AML-193 (cell line): ENCODE measurements at regions not wholly inside any gene's neighbourhood (a gene's known extent, or its start where the extent isn't known, plus 50 kb on each side); places are given as distances from the start of the nearest gene placed in this dataset.

Source experiments
- DNase-seq, 2 experiments: peaks; one replicate each; lab custom pipeline; 2025; lab: John Stamatoyannopoulos, UW

DNA sequence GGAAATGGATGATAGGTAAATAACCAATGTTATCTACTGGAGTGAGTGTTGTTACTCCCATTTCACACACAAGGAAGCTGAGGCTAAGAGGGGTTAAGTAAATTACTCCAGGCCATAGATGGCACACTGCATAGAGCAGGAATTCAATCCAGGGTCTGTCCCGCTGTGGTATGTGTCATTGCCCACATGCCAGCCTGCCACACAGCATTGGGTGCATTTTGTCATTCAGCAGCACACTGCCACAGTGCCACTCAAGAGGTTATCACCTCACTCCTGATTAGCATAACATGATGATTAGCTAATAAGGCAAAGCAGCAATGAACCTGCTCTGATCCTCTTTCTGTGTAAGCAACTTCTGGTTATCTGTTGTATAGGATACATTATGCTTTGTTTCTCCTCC lies 157.4 kb upstream of the CTNNB1 start:
- DNase-seq, result no peak

DNA sequence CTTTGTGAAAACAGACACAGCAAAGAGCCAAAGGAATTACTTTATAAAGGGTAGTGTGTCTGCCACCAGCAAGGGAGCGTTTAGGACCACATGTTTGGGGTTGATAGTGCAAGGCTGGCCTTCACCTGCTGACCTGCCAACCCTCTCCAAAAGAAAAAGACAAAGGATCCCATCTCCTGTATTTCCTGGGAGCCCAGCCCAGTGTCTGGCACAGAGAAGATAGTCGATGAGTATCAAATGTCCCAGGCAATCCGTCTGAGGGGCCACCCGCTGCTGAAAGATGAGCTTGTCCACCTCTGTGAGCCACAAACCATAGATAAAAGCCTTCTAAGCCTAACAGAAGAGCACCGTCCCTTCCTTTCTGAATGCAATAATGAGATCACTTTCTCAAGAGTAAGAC lies 154.8 kb upstream of the CTNNB1 start:
- no peak for DNase-seq

DNA sequence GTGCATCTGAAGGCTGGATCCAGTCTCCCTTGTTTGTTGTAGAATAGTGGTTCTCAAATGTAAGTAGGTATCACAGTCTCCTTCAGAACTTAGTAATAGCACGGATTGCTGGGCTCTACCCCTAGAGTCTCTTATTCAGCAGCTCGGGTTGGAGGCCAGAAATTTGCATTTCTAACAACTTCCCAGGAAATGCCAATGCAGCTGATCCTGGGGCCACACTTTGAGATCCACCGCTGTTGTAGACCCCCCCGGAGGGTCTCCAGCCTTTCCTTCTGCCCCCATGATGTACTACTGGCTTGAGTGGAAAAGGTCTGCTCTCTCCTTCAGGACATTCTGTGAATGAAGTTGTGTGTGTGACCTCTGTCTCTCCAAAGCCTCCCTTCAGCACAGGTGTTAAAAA lies 153.8 kb upstream of the CTNNB1 start:
- no peak for DNase-seq

DNA sequence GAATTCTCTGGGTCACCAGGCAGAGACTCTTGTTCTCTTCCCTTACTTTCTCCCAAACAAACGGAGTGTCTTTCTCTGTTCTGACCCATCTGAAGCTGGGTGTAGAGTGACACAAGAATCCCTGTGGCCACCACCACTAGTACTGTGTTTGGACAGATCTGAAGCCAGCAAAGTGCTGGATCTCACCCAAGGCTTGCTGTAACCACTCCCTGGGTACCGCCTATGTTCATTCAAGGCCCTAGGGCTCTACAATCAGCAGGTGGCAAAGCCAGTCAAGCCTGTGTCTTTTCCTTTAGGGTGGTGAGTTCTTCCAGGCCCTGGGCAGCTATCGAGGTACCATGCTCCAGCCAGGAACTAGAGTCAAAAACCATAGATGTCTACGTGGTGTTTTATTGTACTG lies 149.2 kb upstream of the CTNNB1 start:
- no peak for DNase-seq

DNA sequence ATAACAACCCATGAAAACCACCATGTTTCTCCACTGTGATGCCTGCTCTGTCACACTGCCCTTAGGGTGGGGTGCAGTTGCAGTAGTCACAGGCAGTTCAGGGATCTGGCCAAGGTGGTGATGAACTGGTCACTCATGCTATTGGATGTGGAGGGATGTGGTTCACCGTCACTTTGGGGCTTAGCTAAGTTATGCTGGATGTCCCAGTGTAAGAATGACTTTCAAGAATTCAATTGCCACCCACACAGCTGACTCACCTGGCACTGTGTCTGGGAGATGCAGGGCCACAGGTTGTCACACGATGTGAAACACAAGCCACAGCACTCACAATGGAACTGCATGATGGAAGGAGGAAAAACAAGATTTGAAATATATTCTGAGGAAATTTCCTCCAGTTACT lies 146.1 kb upstream of the CTNNB1 start:
- DNase-seq, result no peak

DNA sequence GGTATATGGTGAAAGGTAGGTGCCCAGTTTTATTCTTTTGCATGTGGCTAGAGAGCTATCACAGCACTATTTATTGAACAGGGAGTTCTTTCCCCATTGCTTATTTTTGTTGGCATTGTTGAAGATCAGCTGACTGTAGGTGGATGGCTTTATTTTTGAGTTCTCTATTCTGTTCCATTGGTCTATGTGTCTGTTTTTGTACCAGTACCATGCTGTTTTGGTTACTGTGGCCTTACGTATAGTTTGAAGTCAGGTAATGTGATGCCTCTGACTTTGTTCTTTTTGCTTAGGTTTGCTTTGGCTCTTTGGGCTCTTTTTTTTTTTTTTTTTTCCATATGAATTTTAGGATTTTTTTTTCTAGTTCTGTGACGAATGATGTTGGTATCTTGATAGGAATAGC lies 139.2 kb upstream of the CTNNB1 start:
- no peak for DNase-seq

DNA sequence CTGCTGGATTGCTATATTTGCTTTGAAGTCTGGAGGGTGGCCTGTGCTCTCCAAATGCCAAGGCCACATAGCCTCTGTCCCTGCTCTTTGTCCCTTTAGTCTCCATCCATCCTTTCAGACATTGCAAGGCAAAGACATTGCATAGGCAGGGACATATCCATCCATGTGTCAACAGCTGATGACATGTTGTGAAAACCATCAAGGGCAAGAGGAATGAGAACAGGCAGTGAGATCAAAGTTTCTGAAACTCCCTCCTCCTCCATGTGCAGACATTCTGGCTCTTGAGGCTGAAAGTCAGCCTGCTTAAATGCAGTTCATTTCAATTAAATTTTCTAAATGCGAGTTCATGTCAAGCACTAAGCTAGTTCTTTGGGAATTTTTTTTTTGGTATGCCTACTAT lies 135.2 kb upstream of the CTNNB1 start:
- DNase-seq, result no peak

DNA sequence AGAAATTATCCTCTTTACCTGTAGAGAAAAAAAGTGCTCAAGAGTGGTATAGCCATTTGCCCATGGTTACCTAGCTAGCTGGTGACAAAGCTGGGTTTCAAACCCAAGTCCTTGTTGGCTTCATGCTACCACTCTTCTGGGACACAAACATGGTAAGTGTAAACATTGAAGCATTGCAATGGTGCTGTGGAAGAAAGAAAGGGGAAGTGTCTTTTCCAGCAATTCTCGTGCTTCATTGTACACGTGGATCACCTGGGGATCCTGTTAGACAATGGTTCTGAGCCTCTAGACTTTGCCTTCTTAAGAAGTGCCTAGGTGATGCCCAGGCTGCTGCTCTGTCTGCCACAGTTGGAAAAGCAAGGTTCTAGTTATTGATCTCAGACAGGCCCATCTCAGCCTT lies 134.8 kb upstream of the CTNNB1 start:
- no peak for DNase-seq

DNA sequence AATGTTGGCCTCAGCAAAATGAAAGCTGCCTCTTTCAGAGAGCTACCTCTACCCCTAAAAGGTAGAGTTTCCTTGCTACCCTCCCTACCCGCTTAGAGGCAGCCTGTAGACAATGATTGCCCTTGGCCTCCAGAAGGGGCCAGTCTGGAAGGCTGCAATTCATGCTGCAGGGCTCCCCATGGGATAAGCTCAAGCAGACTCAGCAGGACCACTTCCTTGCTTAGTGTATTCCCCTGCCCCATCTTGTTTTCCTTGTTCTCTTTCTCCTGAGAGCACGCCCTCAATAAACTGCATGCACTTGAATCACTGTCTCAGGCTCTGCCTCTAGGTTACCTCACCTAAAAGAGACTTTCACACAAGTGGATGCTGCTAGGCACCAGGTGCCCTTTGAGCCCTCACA lies 134.0 kb upstream of the CTNNB1 start:
- DNase-seq, result no peak

DNA sequence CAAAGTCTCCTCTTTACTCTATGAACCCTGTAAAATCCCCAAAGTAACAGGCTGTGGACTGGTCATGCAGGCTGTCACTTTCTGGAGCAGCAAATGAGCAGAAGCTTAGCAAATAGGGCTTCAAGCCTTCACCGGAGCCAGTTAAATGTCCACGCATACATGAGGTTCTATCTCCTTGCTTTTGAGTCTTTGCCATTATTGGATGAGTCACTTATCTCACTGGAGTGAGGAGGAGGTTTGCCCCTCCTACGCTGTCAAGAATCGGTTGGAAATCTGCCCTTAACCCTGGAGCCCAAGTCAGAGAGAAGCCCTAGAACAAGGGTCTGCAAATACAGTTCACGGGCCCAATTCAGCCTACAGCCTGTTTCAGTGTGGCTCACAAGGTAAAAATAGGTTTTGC lies 126.1 kb upstream of the CTNNB1 start:
- no peak for DNase-seq

DNA sequence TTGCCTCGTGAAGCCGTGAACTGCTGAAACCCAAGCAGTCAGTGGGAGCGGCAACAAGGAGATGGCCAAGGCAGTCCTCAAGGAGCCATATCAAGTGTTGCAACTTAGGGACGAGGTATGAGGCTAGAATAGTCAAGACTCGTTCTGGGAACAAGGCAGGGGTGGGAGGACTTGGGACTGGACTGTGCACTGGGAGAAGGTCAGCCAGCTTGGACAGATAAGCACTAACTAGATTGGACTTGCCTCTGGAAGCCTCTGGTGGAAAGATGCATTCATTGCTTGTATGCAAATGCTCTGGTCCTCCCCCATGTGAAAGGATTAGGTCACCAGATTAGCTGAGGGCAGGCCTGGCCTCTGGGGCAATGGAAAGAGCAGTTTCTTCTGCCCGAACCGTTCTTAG lies 123.3 kb upstream of the CTNNB1 start:
- no peak for DNase-seq

DNA sequence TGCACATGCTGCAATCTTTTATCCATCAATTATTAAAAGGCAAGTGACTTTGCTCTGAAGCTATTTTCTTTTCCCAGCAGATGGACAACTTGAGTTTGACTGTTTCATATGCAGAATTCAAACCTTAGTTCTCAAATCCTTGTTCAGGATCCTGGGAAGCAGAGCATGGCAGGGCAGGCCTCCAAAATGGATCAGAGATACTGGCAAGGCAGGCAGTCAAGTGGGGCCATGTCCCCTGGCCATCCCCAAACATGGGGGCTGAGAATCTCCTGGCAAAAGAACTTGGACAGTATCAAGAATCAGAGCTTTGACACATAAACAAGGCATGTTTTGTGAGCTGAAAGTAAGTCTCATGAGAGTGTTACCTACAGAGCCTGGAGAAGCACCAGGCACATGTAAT lies 122.9 kb upstream of the CTNNB1 start:
- no peak for DNase-seq

DNA sequence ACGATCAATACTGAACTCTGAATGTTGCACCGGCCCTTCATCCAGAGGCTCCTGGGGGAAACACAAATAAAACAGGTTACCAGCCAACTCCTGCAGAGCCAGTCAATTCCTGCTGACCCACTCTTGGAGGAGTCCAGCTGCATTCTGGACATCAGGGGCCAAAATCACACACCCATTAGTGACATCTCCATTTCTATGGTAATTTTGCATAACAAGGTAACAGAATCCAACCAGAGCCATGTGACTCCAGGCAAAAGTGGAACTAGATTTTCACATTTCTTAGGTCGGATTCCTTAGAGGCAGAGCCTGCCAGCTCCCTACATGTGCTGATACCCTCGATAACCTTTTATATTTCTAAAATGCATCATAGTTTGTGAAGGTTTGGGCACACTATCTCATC lies 119.2 kb upstream of the CTNNB1 start:
- no peak for DNase-seq

DNA sequence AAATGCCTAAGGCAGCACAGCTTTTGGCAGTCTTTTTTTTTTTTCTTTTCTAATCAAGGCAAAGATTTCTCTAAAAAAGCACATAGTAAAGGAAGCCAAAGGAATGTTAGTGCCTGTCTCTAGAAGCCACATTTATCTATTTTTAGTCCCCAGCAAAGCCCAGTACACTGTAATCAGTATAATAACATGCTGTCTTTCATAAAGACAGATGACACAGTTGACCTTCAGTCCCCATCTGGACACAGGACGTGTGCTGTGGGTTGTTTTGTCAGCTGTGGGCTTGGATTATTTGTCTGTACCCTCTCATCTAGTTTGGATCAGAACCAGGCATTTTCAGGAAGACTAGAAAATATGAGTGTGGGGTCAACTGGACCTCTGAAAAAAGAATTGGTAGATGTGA lies 110.4 kb upstream of the CTNNB1 start:
- no peak for DNase-seq

DNA sequence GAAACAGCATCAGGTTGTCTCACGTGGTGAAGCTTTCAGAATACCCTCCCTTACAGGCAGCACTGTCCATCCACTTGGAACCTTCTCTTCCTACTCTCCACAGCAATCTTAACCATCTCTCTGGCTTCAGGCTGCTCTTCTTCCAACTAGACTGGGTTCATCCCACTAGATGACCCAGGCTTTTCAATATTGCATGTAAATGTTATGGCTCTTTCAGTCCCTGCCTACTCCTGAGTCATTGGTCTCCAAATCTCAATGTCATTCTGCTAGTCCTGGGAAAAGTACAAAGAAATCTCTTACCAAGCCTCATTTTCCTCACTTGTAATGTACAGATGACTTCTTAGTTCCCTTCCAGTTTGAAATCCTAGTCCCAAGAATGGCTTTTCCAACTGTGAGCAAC lies 109.7 kb upstream of the CTNNB1 start:
- DNase-seq, result no peak

DNA sequence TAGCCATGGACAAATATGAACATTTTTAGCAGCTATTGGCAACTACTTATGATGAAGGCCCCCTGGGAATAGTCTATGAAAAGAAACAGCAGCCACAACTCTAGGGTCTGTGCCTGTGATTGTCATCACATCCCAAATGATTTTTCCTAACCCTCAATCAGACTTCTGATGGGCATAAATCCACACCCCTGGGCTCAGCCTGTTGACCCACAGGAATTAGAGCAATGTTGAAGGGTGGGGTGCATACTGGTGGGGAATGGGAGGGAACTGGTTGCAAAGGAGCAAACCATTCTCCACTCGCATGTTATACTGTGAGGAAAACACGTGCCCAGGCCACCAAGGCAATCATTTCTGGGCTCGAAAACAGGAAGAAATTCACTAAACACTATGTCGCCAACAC lies 106.5 kb upstream of the CTNNB1 start:
- DNase-seq, result no peak

DNA sequence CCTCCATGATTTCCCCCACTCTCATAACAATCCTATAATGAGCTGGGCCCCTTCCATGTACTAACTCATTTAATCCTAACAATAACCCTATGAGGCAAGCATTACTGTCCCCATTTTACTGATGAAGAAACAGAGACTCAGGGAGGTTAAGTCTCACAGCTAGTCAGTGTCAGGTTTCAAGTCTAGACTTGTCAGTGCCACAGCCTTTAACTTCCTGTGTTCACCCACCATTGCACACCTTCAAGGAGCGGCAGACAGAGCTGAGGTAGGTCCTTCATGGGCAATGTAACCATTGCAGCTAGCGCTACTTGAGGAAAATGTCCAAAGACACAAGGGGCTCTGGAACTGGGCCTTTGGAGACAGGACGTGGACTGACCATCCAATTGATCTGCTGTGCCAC lies 105.8 kb upstream of the CTNNB1 start:
- DNase-seq, result no peak

DNA sequence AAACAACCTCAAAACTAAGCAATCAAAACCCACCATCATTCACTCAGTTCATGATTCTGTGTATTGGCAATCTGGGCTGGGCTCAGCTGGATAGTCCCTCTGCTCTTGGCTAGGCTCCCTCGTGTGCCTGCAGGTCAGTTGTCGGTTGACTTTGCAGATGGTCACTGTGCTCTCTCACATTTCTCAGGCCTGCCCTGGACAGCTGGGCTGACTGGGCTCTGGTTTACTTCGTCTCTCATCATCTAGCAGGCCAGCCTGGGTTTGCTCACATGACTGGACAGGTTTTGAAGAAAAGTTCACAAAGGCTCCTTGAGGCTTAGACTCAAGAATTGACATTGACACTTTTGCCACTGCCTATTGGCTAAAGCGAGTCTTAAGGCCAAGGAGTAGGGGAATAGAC lies 105.0 kb upstream of the CTNNB1 start:
- no peak for DNase-seq

DNA sequence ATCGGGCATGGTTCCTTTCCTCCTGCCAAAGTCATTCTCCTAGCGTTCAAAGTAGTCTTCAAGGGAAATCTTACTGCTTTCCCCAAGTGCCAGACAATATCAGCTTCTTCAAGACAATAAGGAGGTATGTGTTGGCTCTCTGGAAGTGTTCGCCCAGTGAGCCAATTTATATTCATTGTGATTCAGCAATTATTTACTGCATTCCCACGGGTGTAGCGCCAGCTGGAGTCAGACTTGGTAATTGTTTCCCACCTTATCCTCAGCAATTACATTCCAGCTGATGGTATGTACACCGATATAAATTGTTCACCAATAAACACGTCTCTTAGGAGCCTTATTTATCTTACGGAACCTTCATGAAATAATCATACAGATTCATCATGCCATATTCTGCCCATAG lies 103.6 kb upstream of the CTNNB1 start:
- no peak for DNase-seq

DNA sequence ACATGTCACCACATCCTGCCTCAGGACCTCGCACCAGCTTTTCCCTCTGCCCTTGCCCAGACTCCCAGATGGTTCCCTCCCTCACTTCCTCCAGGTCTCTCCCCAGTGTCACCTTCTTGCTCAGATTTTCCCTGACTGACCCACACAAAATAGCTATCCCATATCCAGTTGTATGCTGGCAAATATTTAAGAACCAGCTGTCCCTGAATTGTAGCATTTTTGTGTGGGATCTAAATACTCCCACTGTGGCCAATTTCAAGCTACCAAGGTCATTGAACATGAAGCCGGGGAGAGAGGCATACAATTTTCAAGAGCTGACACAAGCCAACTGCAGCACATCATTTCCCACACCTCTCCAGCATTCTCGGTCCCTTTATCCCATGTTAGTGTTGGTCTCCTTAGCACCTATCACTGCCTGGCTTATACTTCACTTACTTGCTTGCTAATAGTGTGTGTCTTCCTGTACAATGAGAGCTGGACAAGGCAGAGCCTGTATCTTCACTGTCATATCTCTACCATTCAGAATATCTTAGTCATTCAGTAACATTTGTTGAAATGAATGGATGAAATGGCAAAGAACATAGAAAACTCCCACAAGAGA lies 101.3 kb upstream of the CTNNB1 start:
- no peak for DNase-seq

DNA sequence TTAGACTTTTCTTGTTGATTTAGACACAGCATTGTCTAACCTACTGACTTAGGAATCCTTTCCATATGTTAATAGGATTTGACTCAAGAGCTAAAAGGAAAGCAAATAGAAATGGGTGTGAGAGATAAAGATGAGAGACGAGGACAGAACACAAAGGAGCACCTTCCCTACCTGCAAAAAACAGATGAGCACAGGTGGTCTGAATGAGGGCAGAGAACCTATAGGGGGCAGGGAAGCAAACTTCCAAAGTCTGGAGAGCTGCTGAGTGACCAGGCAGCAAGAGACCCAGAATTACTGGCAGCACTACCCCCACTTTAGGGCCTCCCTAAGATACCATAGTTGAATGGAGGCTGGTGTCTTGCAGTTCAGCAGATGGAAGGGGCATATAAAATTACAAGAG lies 98.1 kb upstream of the CTNNB1 start:
- no peak for DNase-seq

DNA sequence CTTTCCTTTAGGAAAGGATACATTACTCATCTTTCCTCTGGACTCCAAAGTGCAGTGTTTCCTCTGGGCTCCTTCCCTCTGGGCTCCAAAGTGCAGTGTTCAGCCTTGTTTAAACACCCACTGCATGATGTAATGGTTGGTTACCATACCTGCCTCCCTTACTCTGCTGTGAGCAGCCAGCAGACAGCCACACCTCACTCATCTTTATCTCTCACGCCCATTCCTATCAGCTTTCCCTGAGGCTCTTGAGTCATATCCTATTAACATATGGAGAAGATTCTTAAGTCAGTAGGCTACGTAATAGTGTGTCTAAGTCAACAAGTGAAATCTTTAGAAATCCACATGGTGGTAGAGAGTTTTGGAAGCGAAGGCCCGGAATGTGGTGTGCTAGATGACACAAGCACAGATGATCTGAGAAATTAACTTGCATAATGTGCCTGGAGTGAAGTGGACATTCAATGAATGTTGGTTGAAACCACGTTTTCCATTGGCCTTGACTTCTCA lies 97.2 kb upstream of the CTNNB1 start:
- DNase-seq, result no peak

DNA sequence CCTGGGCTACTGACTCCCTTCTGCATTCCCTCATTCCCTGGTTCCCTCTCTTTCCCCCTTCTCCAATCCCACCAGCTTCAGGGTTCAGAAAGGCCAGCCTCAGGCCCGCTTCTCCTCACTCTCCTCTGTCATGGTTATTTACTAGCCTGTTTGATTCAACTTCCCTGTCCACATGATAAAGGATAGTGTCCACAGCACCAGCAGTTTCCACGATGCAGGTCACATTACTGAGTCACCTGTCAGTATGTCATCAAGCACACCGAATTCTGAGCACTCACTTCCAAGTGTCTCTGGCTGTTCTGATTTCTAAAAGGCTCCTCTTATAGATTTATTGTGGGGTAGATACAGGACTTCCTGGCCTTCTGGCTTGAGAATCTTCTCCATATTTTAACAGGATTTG lies 96.6 kb upstream of the CTNNB1 start:
- no peak for DNase-seq

DNA sequence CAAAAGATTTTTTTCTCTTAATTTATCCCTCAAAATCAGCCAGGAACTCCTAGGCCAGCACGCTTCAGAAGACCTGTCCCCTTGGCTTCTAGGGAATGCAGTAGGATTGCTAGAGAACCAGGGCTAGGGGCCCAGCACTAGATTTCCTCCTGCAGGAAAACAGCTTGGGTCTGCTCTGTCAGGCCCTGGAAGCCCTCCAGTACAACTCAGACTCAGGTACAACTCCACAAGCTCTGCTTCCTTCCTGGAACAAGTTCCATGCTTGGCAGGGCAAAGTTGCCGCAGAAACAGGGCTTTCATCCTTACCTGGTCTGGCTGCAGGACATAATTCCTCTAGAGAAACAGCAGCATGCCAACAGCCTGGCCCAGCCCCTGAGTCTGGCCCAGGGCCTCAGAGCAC lies 96.1 kb upstream of the CTNNB1 start:
- DNase-seq, result no peak

DNA sequence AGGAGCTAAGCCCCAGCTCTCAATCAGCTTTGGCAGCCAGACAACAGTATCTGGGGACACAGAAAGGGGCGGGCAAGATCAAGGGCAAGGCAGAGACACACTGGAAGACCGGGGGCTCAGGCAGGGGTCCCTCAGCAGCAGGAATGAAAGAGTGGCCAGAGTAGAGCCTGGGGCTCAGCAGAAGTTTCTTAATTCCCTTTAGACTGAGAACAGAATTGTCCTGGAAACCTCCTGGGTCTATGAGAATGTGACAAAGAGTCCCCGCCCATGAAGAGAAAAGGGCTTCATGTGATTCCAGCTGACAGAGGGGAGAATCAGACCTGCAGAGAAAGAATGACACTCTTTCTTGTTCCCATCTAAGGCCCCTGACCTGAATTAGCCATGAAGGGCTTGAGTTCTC lies 95.2 kb upstream of the CTNNB1 start:
- DNase-seq, result no peak
